ENCODE measurements at regions not wholly inside any gene's neighbourhood (a gene's known extent, or its start where the extent isn't known, plus 50 kb on each side); places are given as distances from the start of the nearest gene placed in this dataset.
"Not testable (repeated sequence)": the region's sequence is repeated elsewhere in the genome, so short reads cannot be mapped to it uniquely, and the experiment has no call there.

DNA sequence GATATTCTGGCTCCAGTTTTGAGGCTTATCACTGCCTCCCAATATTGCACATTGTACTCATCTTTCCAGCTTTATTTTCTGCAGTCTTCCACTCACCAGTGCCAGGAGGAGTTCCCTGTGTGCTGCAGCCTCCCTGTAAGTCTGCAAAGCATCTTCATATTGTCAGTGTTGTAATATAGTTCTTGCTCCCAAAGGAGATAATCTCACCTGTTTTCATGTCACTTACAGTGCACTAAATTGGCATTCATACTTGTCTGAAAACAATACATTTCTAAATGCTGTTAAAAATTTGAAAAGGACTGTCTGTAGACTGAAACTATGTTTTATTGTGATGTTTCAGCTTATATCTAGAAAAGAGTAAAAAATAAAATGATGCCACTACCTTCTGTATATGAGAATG is 146.8 kb upstream of the TMTC1 start:
- DNase-seq, result no peak

DNA sequence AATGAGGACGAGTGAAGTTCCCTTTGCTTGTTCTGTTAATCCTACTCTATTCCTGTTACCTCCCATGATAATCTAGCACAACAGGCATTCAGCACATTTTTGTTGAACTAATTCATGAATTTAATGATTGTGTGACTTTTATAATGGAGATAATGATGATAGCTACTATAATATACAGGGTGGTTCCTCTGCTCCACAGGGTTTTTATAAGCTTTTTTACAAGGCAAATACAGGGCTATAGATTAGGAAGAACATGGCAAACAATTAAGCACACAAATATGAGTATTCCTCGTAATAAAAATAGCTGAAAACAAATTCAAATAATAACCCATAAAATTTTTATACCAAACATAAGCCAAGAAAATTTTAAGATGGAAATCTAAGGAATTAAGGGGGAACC is 145.6 kb upstream of the TMTC1 start:
- DNase-seq, result no peak

DNA sequence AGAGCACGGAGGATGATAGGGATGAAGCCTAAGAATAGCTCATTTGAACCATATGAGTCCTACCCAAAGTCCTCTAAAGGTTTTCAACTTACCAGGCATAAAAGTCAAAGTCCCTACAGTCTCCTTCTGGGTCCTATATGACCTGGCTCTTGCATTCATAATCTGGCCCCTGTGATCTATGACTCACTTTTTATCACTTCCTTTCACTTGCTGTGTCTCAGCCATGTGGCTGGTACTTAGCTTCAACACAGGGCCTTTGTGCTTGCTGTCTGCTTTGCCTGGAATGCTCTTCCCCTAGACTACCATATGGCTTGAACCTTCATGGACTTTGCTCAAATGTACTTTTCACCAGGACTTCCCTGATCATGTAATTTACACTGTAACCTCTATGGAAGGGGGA is 137.6 kb upstream of the TMTC1 start:
- DNase-seq, result no peak

DNA sequence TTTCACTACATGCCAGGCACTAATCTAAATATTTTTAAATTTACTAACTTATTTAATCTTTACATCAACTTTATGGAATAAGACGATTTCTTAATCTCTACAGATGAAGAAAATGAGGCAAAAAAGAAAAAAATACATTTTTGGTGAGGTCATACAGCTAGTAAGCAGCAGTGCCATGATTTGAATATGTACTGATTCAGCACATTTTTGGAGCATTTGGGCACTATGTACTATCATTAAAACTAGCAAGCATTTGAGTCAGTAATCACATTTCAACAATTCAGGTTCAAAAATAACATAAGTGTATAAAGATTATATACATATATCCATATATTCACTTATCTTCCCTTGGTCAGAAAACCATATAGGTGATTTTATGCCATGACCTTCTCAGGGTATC is 124.4 kb upstream of the TMTC1 start:
- DNase-seq, result no peak

DNA sequence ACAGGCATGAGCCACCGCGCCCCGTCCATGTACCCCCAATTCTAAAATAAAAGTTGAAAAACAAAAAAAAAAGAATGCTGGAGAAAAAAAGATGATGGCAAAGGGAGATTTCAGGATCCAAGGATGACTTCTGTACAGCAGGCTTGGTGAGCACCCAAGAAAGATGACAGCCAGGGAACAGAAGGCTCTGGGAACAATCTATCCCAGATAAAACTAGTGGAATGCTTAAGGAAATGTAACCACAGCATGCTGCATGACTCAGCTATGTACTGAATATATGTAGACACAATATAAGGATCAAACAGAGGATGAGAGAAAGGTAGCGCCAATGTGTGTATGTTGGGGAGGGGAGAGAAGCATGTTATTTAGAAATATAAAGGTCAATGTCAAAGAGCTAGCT is 123.7 kb upstream of the TMTC1 start:
- no peak for DNase-seq

- DNase-seq, result no peak
Observed at GRCh38 chr12:29902043-29902442, 118.3 kb upstream of the TMTC1 start.

GRCh38 chr12:29901585-29901984 is 117.8 kb upstream of the TMTC1 start:
- no peak for DNase-seq

DNA sequence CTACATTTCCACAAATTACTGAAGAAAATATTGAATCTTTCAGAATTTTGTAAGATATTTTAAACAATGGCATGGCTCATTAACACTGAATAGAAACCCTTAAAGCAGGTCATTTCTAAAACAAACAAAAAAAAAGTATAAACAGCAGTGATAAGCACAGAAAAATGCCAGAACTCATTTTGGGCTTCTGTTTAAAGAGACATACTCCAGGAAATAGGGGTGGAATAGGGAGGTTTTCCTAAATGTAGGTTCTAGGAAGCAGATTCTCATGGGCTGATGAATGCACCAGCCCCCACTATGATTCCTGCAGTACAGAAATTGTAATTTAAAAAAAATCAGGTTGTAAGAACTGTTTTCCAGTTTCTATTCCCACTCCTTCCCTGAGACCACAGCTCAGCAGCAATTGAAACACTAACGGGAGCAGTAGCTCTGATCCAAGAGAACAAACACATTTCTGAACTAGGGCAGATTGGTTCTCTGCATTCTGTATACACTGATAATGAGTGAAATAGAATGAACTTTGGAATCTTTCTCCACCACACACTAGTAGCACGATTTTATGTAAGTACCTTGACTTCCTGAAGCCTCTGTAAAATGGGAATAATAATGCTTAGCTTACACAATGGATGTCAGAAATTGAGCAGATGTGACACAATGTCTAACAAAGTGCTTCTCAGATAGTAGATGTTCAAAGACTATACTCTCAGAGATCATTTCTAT is 115.6 kb upstream of the TMTC1 start:
- no peak for DNase-seq

DNA sequence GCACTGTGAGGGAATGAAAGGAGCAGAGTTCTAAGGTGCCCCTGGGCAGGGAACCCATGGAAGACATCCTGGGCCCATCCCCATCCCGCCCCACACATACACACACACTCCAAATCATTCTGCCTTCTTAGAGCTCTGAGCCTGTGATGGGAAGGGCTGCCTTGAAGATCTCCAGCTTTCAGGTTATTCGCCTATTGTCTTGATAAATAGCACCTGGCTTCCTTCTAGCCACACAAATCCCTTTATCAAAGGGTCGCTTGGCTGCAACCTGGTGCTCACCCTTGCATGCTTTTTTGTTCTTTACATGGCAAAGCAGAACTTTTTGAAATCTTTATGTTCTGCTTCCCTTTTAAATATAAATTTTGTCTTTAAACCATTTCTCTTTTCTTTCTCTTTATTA is 112.2 kb upstream of the TMTC1 start:
- DNase-seq, result no peak

- DNase-seq, result no peak
Observed at GRCh38 chr12:29893002-29893401, 109.3 kb upstream of the TMTC1 start.

DNA sequence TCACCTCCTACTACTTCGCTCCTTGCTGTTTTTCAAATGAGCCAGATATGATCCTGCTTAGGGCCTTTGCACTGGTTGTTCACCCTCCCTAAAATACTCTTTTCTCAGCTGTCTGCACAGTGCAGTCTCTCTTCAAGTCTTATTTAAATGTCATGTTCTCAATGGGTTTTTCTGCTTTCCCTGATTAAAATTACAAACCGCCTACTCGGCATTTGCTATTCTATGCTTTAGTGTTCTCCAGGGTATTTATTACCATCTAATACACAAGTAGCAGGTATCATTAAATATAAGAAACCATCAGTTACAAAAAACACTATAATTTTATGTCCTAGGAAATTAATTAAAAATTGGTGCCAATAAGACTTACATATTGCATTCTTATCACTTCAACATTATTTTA is 108.0 kb upstream of the TMTC1 start:
- DNase-seq, result no peak

DNA sequence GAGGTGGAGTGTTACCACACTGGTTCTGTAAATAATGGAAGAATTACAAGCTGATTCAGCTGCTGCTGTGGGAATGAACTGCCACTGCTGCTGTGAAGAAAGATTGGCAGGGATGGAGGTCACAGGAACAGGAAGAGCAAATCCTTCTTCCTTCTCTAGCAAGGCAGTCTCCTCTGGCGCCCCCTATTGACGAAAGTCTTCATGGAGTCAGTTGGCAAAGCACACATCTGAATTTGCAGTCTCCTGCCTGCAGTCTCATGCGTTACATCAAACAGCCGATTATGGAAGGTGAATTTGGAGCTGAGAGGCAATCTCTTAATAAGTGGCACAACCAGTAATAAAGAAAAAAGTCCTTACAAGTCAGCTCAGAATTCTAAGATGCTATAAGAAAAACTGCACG is 106.0 kb upstream of the TMTC1 start:
- DNase-seq, result peak; percentile 51

- no peak for DNase-seq
Observed at GRCh38 chr12:29888777-29889176, 105.0 kb upstream of the TMTC1 start.

- DNase-seq, result not testable (repeated sequence)
Observed at GRCh38 chr12:29884957-29885356, 101.2 kb upstream of the TMTC1 start.

GRCh38 chr12:29883941-29884554 is 100.3 kb upstream of the TMTC1 start:
- DNase-seq, result no peak

DNA sequence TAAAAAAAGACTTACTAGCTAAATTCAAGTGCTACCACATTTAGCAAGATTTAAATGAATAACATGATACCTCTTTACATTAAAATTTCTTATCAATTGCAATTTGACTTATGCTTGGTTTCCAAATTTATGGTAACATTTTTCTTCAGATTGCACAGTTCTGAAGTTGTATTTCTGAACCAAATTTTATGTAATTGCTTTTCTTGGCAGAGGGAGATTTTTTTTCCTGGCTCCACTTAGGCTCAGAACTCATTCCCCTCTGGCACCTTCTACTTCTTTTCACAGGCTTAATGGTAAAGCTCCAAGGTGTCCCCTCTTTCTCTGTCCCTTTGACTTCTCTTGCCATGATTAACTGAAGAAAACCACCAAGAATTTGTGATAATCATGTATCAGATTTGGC is 99.8 kb upstream of the TMTC1 start:
- no peak for DNase-seq

- DNase-seq, result no peak
Observed at GRCh38 chr12:29882846-29883245, 99.1 kb upstream of the TMTC1 start.

GRCh38 chr12:29880987-29881386 is 97.2 kb upstream of the TMTC1 start:
- no peak for DNase-seq

DNA sequence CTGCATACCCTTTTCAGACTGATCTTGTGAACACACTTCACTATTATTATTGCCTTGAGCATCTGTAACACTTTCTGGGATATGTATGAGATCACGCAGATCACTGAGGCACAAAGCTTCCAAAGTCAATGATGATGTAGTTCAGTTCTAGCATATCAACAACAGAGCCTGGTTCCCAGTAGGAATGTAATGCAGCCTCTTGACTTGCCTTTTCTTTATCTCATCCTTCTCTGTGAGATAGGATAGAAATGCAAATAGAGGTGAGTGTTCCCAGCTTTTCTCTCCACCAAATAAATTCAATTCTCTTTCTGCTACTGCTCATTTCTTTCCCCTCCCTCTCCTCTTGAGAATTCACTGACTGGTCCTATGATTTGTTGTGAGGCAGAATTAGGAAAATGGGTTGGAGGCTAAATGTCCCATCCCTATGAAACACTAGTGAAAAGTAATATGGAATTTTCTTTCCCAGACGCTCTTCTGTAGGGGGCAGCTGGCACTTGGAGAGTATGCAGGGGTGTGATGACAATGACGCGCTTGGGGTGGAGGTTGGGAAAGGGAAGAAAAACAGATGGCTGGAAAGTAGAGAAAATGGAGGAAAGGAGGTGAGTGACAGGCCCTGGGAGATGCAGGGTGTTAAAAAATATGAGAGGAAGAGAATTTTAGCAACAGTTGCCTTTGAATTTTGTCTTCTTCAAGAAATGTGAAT is 96.0 kb upstream of the TMTC1 start:
- no peak for DNase-seq

- DNase-seq, result no peak
Observed at GRCh38 chr12:29869946-29870345, 86.2 kb upstream of the TMTC1 start.

DNA sequence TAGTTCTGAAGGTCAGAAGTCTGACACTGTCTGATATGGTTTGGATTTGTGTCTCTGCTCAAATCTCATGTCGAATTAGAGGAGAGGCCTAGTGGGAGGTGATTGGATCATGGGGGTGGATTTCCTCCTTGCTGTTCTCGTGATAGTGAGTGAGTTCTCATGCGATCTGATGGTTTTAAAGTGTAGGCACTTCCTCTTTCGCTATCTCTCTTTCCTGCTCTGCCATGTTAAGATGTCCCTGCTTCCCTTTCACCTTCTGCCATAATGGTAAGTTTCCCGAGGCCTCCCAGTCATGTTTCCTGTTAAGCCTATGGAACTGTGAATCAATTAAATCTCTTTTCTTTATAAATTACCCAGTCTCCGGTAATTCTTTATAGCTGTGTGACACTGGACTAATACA is 84.1 kb upstream of the TMTC1 start:
- DNase-seq, result no peak

- no peak for DNase-seq
Observed at GRCh38 chr12:29863665-29864064, 79.9 kb upstream of the TMTC1 start.

DNA sequence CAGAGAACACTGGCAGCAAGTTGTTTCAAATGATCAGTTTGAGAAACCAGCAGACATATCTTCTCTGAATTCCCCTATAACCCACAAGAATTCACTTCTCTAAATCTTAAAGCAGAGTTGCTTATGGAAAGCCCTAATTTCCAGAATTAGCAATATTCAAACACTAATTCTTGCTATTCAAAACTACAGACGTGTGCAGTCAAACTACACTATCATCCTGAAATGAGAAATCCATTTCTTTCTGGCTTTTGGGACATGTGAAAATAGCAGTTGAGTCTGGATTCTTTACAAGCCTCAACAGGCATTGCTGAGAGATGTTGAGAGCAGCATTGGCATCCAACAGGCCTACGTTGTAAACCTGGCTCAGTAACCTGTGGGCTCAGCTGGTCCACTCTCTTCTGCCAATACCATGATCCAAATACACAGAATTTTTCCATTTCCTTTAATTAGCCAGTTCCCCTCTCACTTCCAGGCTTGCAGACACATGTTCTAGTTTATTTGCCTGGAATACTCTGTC is 74.6 kb upstream of the TMTC1 start:
- DNase-seq, result no peak

- DNase-seq, result no peak
Observed at GRCh38 chr12:29847246-29847645, 63.5 kb upstream of the TMTC1 start.
